ENCODE measurements at regions not wholly inside any gene's neighbourhood (a gene's known extent, or its start where the extent isn't known, plus 50 kb on each side); places are given as distances from the start of the nearest gene placed in this dataset.

DNA sequence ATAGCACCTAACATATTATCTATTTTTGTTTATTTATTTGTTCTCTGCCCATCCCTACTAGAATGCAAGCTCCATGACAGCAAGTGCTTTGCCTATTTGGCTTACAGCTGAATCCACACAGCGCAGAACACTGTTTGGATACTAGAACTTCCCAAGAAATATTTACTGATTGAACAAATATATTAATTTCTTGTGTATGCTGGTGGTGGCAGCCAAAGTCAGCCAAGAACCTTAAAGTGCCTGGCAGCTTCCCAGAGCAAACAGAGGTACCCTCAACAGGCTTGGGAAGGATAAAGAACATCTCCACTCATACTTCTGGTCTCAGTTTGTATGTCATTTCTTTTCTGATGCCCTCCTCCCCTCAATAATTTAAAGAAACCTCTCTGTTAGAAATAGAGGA, 111.8 kb upstream of the SLC25A36 start:
- no peak for DNase-seq (ENCODE audit: low read depth)
- H3K4me3 ChIP-seq (ENCODE audit: control insufficient read depth, low read depth, low read length), result no peak overlapping the region
- TF ChIP-seq, protein P1, sequence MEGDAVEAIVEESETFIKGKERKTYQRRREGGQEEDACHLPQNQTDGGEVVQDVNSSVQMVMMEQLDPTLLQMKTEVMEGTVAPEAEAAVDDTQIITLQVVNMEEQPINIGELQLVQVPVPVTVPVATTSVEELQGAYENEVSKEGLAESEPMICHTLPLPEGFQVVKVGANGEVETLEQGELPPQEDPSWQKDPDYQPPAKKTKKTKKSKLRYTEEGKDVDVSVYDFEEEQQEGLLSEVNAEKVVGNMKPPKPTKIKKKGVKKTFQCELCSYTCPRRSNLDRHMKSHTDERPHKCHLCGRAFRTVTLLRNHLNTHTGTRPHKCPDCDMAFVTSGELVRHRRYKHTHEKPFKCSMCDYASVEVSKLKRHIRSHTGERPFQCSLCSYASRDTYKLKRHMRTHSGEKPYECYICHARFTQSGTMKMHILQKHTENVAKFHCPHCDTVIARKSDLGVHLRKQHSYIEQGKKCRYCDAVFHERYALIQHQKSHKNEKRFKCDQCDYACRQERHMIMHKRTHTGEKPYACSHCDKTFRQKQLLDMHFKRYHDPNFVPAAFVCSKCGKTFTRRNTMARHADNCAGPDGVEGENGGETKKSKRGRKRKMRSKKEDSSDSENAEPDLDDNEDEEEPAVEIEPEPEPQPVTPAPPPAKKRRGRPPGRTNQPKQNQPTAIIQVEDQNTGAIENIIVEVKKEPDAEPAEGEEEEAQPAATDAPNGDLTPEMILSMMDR (IDR thresholded peaks at IDR 0.05; ENCODE audit: control insufficient read depth, insufficient read depth, low read depth, low read length, missing control alignments), result no peak

DNA sequence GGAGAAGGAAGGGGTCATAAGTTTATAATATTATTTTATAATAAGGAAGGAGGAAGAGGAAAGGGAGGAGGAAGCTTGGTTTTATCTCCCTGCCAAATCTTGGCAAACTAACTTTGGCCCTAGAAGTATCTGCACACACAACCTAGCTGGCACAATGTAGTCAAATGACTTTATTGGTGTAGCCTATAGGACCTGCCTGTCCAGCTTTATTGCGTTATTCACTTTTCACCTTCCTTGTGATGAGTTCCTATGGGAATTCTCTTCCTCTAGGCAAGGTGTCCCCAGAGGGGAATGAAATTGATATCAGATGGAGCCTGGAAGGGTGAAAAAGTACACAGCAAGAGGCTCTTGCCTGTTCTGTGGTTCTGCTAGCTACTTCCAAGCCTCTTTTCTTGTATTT, 111.2 kb upstream of the SLC25A36 start:
- TF ChIP-seq, protein P1 (IDR thresholded peaks at IDR 0.05; ENCODE audit: control insufficient read depth, insufficient read depth, low read depth, low read length, missing control alignments), result no peak
- DNase-seq (ENCODE audit: low read depth), result no peak
- no peak overlapping the region for H3K4me3 ChIP-seq (ENCODE audit: control insufficient read depth, low read depth, low read length)

DNA sequence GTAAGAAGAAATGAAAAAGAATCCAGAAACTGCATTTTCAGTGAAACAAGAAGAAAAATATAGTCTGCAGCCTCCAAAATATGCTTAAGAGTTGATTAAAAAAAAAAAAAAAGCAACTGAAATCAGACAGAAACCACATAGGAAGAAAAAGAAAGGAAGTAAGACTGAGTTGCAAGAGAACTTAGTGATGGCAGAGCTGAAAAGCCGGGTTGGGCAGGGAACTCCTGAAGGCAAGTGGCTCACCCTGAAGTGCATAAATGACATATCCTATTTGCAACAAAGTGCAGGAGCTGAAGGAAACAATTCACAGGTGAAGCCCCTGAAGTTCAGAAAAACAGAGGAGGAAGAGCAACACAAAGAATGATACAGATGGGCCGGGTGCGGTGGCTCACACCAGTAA, 108.8 kb upstream of the SLC25A36 start:
- DNase-seq (ENCODE audit: low read depth), result no peak
- no peak overlapping the region for H3K4me3 ChIP-seq (ENCODE audit: control insufficient read depth, low read depth, low read length)
- TF ChIP-seq, protein P1 (IDR thresholded peaks at IDR 0.05; ENCODE audit: control insufficient read depth, insufficient read depth, low read depth, low read length, missing control alignments), result no peak

DNA sequence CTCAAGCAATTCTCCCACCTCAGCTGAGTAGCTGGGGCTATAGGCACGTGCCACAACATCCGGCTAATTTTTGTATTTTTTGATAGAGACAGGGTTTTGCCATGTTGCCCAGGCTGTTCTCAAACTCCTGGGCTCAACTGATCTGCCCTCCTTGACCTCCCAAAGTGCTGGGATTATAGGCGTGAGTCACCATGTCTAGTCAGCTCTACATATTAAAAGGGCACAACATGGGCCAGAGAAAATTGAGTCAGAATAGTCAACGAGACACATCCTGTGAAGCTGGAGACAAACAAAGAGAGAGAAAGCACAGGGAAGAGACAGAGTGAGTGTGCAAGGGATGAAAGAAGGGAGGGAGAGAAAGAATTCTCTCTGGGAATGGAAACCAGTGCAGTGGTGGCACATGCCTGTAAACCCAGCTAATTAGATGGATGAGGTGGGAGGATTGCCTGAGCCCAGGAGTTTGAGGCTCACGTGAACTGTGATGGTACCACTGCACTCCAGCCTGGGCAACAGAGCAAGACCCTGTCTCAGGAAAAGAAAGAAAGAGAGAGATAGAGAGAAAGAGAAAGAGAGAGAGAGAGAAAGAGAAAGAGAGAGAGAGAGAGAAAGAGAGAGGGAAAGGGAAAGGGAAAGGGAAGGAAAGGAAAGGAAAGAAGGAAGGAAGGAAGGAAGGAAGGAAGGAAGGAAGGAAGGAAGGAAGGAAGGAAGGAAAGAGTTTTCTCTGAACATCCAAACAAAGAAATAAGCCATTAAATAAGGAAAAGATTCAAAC, 107.2 kb upstream of the SLC25A36 start:
- TF ChIP-seq, protein P1 (IDR thresholded peaks at IDR 0.05; ENCODE audit: control insufficient read depth, insufficient read depth, low read depth, low read length, missing control alignments), result no peak
- peak; percentile 3 for DNase-seq (ENCODE audit: low read depth)

DNA sequence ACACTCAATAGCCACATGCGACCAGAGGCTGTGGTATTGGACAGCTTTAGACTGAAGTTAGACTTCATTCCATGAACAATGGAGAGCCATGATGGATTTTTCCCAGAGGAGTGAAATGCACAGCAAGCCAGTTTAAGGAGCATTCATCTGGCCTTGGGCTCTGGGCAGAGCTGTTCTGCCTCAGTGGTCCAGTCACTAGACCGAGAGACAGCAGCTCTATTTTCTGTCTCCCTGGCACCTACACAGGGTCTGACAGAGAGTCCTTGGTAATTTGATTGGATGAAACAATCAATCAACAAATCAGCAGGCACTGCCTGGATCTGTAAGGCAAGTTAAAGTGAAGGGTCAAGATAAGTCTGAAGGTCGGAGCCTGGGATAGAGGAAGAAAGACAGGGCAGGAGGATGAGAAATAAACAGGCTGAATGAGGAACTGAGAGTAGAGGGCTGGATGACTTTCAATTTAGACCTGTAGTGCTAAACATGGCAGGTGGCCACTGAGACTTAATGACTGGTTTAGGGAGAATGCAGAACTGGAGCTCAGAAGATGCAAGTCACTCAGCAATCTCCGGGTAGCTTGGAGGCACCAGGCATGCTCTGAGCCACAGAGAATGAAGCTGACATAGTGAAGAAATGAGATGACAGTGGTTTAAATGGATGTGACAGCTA, 98.5 kb upstream of the SLC25A36 start:
- no peak overlapping the region for H3K4me3 ChIP-seq (ENCODE audit: control insufficient read depth, low read depth, low read length)
- TF ChIP-seq, protein P1 (IDR thresholded peaks at IDR 0.05; ENCODE audit: control insufficient read depth, insufficient read depth, low read depth, low read length, missing control alignments), result no peak
- no peak for DNase-seq (ENCODE audit: low read depth)

More for the DNA sequence above, 107.2 kb upstream of the SLC25A36 start:
- H3K4me3 ChIP-seq (ENCODE audit: control insufficient read depth, low read depth, low read length), result no peak overlapping the region

DNA sequence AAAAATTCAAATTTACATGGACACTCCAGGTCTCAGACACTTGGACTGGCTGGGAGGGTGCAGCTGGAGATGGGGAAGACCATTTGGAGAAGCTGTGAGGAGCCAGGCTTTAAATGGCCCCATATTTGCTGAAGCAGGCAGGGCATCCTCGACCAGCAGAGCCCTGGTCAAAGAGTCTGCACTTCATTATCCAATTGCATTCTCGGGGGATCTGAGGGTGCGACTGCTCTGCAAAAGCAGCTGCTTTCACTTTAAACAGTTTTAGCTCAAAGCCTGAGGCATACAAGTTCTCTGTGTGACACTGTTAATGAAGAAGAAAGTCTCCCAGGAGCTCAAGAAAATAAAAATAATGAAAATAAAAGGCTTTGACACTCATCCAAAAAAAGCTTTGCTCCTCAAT, 98.0 kb upstream of the SLC25A36 start:
- TF ChIP-seq, protein P1 (IDR thresholded peaks at IDR 0.05; ENCODE audit: control insufficient read depth, insufficient read depth, low read depth, low read length, missing control alignments), result no peak

More for the DNA sequence above, 98.0 kb upstream of the SLC25A36 start:
- no peak for DNase-seq (ENCODE audit: low read depth)
- H3K4me3 ChIP-seq (ENCODE audit: control insufficient read depth, low read depth, low read length), result no peak overlapping the region
